ENCODE measurements at regions not wholly inside any gene's neighbourhood (a gene's known extent, or its start where the extent isn't known, plus 50 kb on each side); places are given as distances from the start of the nearest gene placed in this dataset.

DNA sequence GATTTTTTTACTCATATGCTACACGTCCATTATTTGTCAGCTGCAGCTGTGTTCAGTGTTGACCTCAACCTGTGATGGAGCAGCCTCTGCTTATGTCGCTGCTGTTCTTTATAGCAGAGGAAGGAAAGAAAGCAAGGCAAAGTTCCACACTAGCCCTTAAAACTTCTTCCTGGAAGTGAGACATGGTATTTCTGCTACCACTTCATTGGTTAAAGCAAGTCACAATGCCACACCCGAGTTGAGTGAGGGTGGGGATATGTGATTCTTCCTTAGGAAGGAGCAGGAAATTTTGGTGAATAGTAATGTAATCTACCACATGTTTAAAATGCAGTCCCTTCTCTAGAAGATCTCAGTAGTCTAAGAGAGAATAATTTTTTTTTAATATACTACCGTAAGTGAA lies 224.8 kb upstream of the DMRT1 start (continued):
- TF ChIP-seq ATF2 (IDR thresholded peaks at IDR 0.05; ENCODE audit: low read length) (no peak), RXRA (IDR thresholded peaks at IDR 0.05; ENCODE audit: insufficient read depth, low read depth, low read length) (no peak)

Data from H1 (cell line).